OCI-LY3 (cell line): ENCODE measurements at regions not wholly inside any gene's neighbourhood (a gene's known extent, or its start where the extent isn't known, plus 50 kb on each side); places are given as distances from the start of the nearest gene placed in this dataset.

Experiments used
- H2AFZ ChIP-seq: fragments of 200-600, 300-600 bp; shearing (Covaris generic); 2 replicates; pipeline ENCODE4 v1.6.0; 2014; ENCODE audit warnings: antibody characterized with exemption, low read depth, low read length
- H3K27ac ChIP-seq: fragments of 200-600, 300-600 bp; sonication (generic); 2 replicates; pipeline ENCODE4 v1.5.1; 2014; ENCODE audit warnings: mild to moderate bottlenecking, low read length, moderate library complexity, mixed read lengths
- H3K27me3 ChIP-seq: fragments of 200-600, 300-600 bp; sonication (generic); 2 replicates; pipeline ENCODE4 v1.6.1; 2014; ENCODE audit warnings: low read depth, low read length, mixed read lengths
- H3K36me3 ChIP-seq: fragments of 200-600, 300-600 bp; sonication (generic); replicated peaks from 2 replicates; pipeline ENCODE3; 2014; ENCODE audit warnings: low read depth, low read length, mixed read lengths
- H3K4me1 ChIP-seq: fragments of 300-600, 200-600 bp; sonication (generic); 2 replicates; pipeline ENCODE4 v1.6.1; 2014; ENCODE audit warnings: low read length, mixed read lengths
- H3K4me2 ChIP-seq: fragments of 200-600, 300-600 bp; sonication (generic); 2 replicates; pipeline ENCODE4 v1.6.1; 2014; ENCODE audit warnings: low read length, mixed read lengths
- H3K4me3 ChIP-seq: fragments of 300-600, 200-600 bp; sonication (generic); 2 replicates; pipeline ENCODE4 v1.5.1; 2014; ENCODE audit warnings: antibody characterized with exemption, mild to moderate bottlenecking, low read length, moderate library complexity
- H3K79me2 ChIP-seq: fragments of 300-600, 200-600 bp; shearing (Covaris generic); 2 replicates; pipeline ENCODE4 v1.6.1; 2014; ENCODE audit warnings: mild to moderate bottlenecking, low read length, mixed read lengths
- H3K9ac ChIP-seq: fragments of 300-600, 200-600 bp; shearing (Covaris generic); 2 replicates; pipeline ENCODE4 v1.6.0; 2014; ENCODE audit warnings: mild to moderate bottlenecking, low read length, moderate library complexity
- H3K9me3 ChIP-seq: fragments of 200-600, 300-600 bp; shearing (Covaris generic); 2 replicates; pipeline ENCODE4 v1.6.1; 2014; ENCODE audit warnings: low read length, mixed read lengths; ENCODE audit not compliant: insufficient read depth
- H4K20me1 ChIP-seq: fragments of 200-600, 300-600 bp; sonication (generic); 2 replicates; pipeline ENCODE4 v1.6.1; 2016; ENCODE audit warnings: low read length, mixed read lengths; ENCODE audit not compliant: insufficient read depth
- CTCF ChIP-seq: fragments of 200-600, 300-600 bp; sonication (generic); IDR thresholded peaks from 2 replicates; pipeline ENCODE4 v1.5.1; 2014; ENCODE audit warnings: antibody characterized with exemption, low read length, low read depth
- EZH2phosphoT487 ChIP-seq: fragments of 200-600 bp; shearing (Covaris generic); IDR thresholded peaks from 2 replicates; pipeline ENCODE4 v1.6.1; 2018; ENCODE audit warnings: antibody characterized with exemption, mixed run types, low read depth

- H3K79me2 ChIP-seq = no peaks in the 10 kb centered on the region
- H3K4me3 ChIP-seq = no peak overlapping the region
- no peak overlapping the region for H3K9ac ChIP-seq
- no peaks in the 10 kb centered on the region; the same call in 1 of the 2 replicates for H3K27me3 ChIP-seq
- H3K9me3 ChIP-seq = no peaks in the 10 kb centered on the region
- H4K20me1 ChIP-seq = no peaks in the 10 kb centered on the region
- TF ChIP-seq EZH2phosphoT487 (no peak), CTCF (no peak)
- no peaks in the 10 kb centered on the region for H3K36me3 ChIP-seq
- no peak overlapping the region for H3K4me2 ChIP-seq
- no peaks in the 10 kb centered on the region for H3K4me1 ChIP-seq
- no peak overlapping the region for H2AFZ ChIP-seq
- H3K27ac ChIP-seq = no peak overlapping the region
Observed at GRCh38 chr10:78570633-78571235, 498.0 kb upstream of the ZMIZ1 start.

GRCh38 chr10:78571286-78571685, 497.5 kb upstream of the ZMIZ1 start:
- Histone ChIP-seq H3K4me3 (no peak overlapping the region), H3K27me3 (no peaks in the 10 kb centered on the region; the same call in 1 of the 2 replicates), H3K9me3 (no peaks in the 10 kb centered on the region), H3K9ac (no peak overlapping the region), H3K27ac (no peak overlapping the region), H3K36me3 (no peaks in the 10 kb centered on the region), H3K4me1 (no peaks in the 10 kb centered on the region), H2AFZ (no peak overlapping the region), H4K20me1 (no peaks in the 10 kb centered on the region), H3K79me2 (no peaks in the 10 kb centered on the region), H3K4me2 (no peak overlapping the region)
- TF ChIP-seq CTCF (no peak), EZH2phosphoT487 (no peak)

- no peak overlapping the region for H3K4me2 ChIP-seq
- TF ChIP-seq EZH2phosphoT487 (no peak), CTCF (no peak)
- H3K4me1 ChIP-seq = no peaks in the 10 kb centered on the region
- H3K27me3 ChIP-seq = no peaks in the 10 kb centered on the region
- no peaks in the 10 kb centered on the region for H3K9me3 ChIP-seq
- no peaks in the 10 kb centered on the region for H4K20me1 ChIP-seq
- no peak overlapping the region for H3K27ac ChIP-seq
- no peaks in the 10 kb centered on the region for H3K36me3 ChIP-seq
- H3K4me3 ChIP-seq = no peak overlapping the region
- H3K79me2 ChIP-seq = no peaks in the 10 kb centered on the region
- H3K9ac ChIP-seq = no peak overlapping the region
- H2AFZ ChIP-seq = no peak overlapping the region
Observed at GRCh38 chr10:78571891-78572290, 496.9 kb upstream of the ZMIZ1 start.

GRCh38 chr10:78572565-78572964, 496.2 kb upstream of the ZMIZ1 start:
- H3K4me2 ChIP-seq = no peak overlapping the region
- no peak overlapping the region for H3K4me3 ChIP-seq
- H3K27me3 ChIP-seq = no peaks in the 10 kb centered on the region
- H3K79me2 ChIP-seq = no peaks in the 10 kb centered on the region
- no peaks in the 10 kb centered on the region for H4K20me1 ChIP-seq
- H3K9me3 ChIP-seq = no peaks in the 10 kb centered on the region
- no peak overlapping the region for H3K9ac ChIP-seq
- no peaks in the 10 kb centered on the region for H3K36me3 ChIP-seq
- no peak overlapping the region for H2AFZ ChIP-seq
- no peak overlapping the region for H3K27ac ChIP-seq
- H3K4me1 ChIP-seq = peaks cover 4% of the 10 kb centered on the region
- TF ChIP-seq EZH2phosphoT487 = no peak
- no peak for TF ChIP-seq CTCF
